Right lung (tissue), 2 donors: ENCODE measurements at regions not wholly inside any gene's neighbourhood (a gene's known extent, or its start where the extent isn't known, plus 50 kb on each side); places are given as distances from the start of the nearest gene placed in this dataset.
"Not testable (repeated sequence)": the region's sequence is repeated elsewhere in the genome, so short reads cannot be mapped to it uniquely, and the experiment has no call there.

ENCODE experiments used
- DNase-seq, 2 donors: peaks; one replicate each; pipeline ENCODE4 v3.0.0-alpha.2; 2013

- DNase-seq = not testable (repeated sequence)
These were observed 55.3 kb downstream of the BBS10 start for GRCh38 chr12:76292891-76293290.

- not testable (repeated sequence) for DNase-seq
These were observed 55.9 kb downstream of the BBS10 start for GRCh38 chr12:76292305-76292704.

- no peak for DNase-seq
These were observed 57.0 kb downstream of the BBS10 start for GRCh38 chr12:76290963-76291859.

GRCh38 chr12:76288218-76288617 is 60.0 kb downstream of the BBS10 start:
- DNase-seq = no peak

- DNase-seq = no peak
These were observed 63.1 kb downstream of the BBS10 start for GRCh38 chr12:76284816-76285750.

GRCh38 chr12:76282744-76283143 is 65.5 kb downstream of the BBS10 start:
- no peak for DNase-seq

- DNase-seq = no peak
These were observed 70.7 kb downstream of the BBS10 start for GRCh38 chr12:76277480-76277879.

- no peak for DNase-seq
These were observed 71.6 kb downstream of the BBS10 start for GRCh38 chr12:76276499-76277151.

GRCh38 chr12:76275511-76276093 is 72.6 kb downstream of the BBS10 start:
- DNase-seq = no peak

- no peak for DNase-seq
These were observed 73.7 kb downstream of the BBS10 start for GRCh38 chr12:76274420-76275083.

- no peak for DNase-seq
These were observed 75.9 kb downstream of the BBS10 start for GRCh38 chr12:76272287-76272686.

GRCh38 chr12:76270657-76271358 is 77.4 kb downstream of the BBS10 start:
- no peak for DNase-seq

GRCh38 chr12:76268267-76268666 is 79.9 kb downstream of the BBS10 start:
- DNase-seq = no peak

GRCh38 chr12:76266797-76267196 is 81.4 kb downstream of the BBS10 start:
- DNase-seq = peak; percentile 76 to 77

- no peak for DNase-seq
These were observed 82.6 kb downstream of the BBS10 start for GRCh38 chr12:76265424-76266180.

- DNase-seq = peak; percentile 36 to 37
These were observed 83.6 kb downstream of the BBS10 start for GRCh38 chr12:76264611-76265012.

- no peak for DNase-seq
These were observed 84.5 kb downstream of the BBS10 start for GRCh38 chr12:76263696-76264095.

- DNase-seq = no peak
These were observed 87.8 kb downstream of the BBS10 start for GRCh38 chr12:76260390-76260748.

GRCh38 chr12:76259660-76260389 is 88.4 kb downstream of the BBS10 start:
- peak; percentile 83 to 89 for DNase-seq
